Smooth muscle cell (in vitro differentiated cells): ENCODE measurements at regions not wholly inside any gene's neighbourhood (a gene's known extent, or its start where the extent isn't known, plus 50 kb on each side); places are given as distances from the start of the nearest gene placed in this dataset.
A peak's percentile ranks its signal among the peaks of the same experiment; 100 is the strongest.
"Not testable (repeated sequence)": the region's sequence is repeated elsewhere in the genome, so short reads cannot be mapped to it uniquely, and the experiment has no call there.

Source experiments
- DNase-seq: peaks from one replicate; lab custom pipeline; 2025; ENCODE audit not compliant: unreplicated experiment; lab: John Stamatoyannopoulos, UW
- H2AFZ ChIP-seq: fragments of 200-600 bp; sonication (generic); 2 replicates; pipeline ENCODE4 v1.6.0; 2016; ENCODE audit warnings: antibody characterized with exemption, low read depth, mild to moderate bottlenecking
- H3F3A ChIP-seq: fragments of 200-600 bp; sonication (generic); 2 replicates; pipeline ENCODE4 v1.6.0; 2017; ENCODE audit warnings: antibody characterized with exemption, low read depth
- H3K27ac ChIP-seq: fragments of 200-600 bp; sonication (generic); 2 replicates; pipeline ENCODE4 v1.5.1; 2016; ENCODE audit warnings: low read depth, mild to moderate bottlenecking
- H3K27me3 ChIP-seq: fragments of 200-600 bp; sonication (generic); 2 replicates; pipeline ENCODE4 v1.6.1; 2016; ENCODE audit warnings: low read depth, mild to moderate bottlenecking
- H3K36me3 ChIP-seq: fragments of 200-600 bp; sonication (generic); 2 replicates; pipeline ENCODE4 v1.5.1; 2016; ENCODE audit warnings: low read depth
- H3K4me1 ChIP-seq: fragments of 200-600 bp; sonication (generic); 2 replicates; pipeline ENCODE4 v1.5.1; 2016; ENCODE audit warnings: low read depth
- H3K4me2 ChIP-seq: fragments of 200-600 bp; sonication (generic); 2 replicates; pipeline ENCODE4 v1.6.0; 2016; ENCODE audit warnings: mild to moderate bottlenecking
- H3K4me3 ChIP-seq: fragments of 200-600 bp; sonication (generic); 2 replicates; pipeline ENCODE4 v1.5.1; 2016; ENCODE audit warnings: mild to moderate bottlenecking
- H3K79me2 ChIP-seq: fragments of 200-600 bp; sonication (generic); 2 replicates; pipeline ENCODE4 v1.6.0; 2016; ENCODE audit warnings: low read depth, mild to moderate bottlenecking
- H3K9ac ChIP-seq: fragments of 200-600 bp; sonication (generic); 2 replicates; pipeline ENCODE4 v1.6.0; 2016; ENCODE audit warnings: low read depth
- H3K9me3 ChIP-seq: fragments of 200-600 bp; sonication (generic); replicated peaks from 2 replicates; pipeline ENCODE4 v1.5.1; 2016; ENCODE audit warnings: low read depth
- H4K20me1 ChIP-seq: fragments of 200-600 bp; sonication (generic); 2 replicates; pipeline ENCODE4 v1.6.0; 2016; ENCODE audit warnings: low read depth
- WGBS: methylation state at CpG from one replicate; pipeline ENCODE4 v1.1.7; 2016; ENCODE audit warnings: low lambda C conversion rate; 5-methylcytosine and 5-hydroxymethylcytosine counted together
- TF ChIP-seq, protein P1 (sequence below): fragments of 200-600 bp; sonication (generic); IDR thresholded peaks from 2 replicates; pipeline ENCODE4 v1.5.1; 2017; ENCODE audit warnings: borderline replicate concordance, mild to moderate bottlenecking, antibody characterized with exemption; ENCODE audit not compliant: insufficient read depth, poor library complexity, severe bottlenecking

DNA sequence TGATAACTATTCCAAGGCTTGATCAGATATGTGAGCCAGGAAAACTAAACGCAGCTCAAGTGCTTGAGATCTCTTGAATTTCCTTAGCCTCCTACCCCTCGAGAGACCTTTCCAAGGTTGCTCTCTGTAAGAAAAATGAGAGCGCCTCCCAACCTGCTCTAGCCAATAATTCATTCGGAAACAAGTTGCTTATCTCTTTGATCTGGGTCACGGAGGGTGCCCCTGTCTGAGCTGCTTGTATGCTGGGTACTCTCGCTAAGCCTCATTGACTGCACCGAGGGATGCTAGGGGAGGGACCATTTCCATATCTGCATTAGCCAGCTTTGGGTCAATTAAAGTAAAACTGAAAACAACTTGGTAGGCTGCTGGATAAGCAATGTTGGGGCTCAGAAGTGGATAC lies 70.1 kb upstream of the SHISA6 start:
- no peaks in the 10 kb centered on the region for H3K27me3 ChIP-seq
- H3K27ac ChIP-seq, result no peak overlapping the region
- H3K4me3 ChIP-seq, result no peak overlapping the region
- no peaks in the 10 kb centered on the region for H3K79me2 ChIP-seq
- no peaks in the 10 kb centered on the region for H4K20me1 ChIP-seq
- no peak overlapping the region for H2AFZ ChIP-seq
- H3K9ac ChIP-seq, result no peak overlapping the region
- H3K4me1 ChIP-seq, result no peaks in the 10 kb centered on the region
- no peaks in the 10 kb centered on the region for H3K9me3 ChIP-seq
- DNase-seq, result no peak
- no peaks in the 10 kb centered on the region for H3K36me3 ChIP-seq
- TF ChIP-seq, protein P1, sequence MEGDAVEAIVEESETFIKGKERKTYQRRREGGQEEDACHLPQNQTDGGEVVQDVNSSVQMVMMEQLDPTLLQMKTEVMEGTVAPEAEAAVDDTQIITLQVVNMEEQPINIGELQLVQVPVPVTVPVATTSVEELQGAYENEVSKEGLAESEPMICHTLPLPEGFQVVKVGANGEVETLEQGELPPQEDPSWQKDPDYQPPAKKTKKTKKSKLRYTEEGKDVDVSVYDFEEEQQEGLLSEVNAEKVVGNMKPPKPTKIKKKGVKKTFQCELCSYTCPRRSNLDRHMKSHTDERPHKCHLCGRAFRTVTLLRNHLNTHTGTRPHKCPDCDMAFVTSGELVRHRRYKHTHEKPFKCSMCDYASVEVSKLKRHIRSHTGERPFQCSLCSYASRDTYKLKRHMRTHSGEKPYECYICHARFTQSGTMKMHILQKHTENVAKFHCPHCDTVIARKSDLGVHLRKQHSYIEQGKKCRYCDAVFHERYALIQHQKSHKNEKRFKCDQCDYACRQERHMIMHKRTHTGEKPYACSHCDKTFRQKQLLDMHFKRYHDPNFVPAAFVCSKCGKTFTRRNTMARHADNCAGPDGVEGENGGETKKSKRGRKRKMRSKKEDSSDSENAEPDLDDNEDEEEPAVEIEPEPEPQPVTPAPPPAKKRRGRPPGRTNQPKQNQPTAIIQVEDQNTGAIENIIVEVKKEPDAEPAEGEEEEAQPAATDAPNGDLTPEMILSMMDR, result no peak
- WGBS, result 81% methylated on average over 7 of the region's 7 CpGs
- no peaks in the 10 kb centered on the region for H3F3A ChIP-seq
- H3K4me2 ChIP-seq, result no peak overlapping the region

DNA sequence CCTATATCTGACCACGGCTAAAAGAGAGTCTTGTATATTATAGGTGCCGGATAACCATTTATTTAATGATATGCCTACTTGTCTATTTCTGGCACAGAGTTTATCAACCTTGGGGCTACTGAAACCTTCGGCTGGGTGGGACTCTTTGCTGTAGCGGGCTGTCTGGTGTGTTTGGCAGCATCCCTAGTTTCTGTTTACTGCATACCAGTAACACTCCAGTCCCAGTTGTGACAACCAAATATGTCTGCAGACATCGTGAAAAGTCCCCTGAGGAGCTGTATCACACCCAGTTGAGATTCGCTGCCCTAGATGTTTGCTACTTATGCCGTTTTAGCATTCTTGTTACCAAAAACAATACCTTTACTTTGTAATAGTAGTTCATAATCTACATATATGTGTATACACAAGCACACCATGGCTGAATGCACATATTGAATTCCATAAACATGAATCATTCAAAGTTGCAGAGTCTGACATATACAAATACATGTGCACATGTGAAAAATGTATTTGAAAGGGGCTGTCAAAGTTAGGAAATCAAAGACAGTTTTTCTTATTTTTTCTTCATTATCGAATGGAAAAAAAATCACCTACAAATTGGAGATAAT lies 89.1 kb upstream of the SHISA6 start:
- no peak overlapping the region for H3K4me3 ChIP-seq
- WGBS, result 93% methylated on average over 8 of the region's 8 CpGs

DNA sequence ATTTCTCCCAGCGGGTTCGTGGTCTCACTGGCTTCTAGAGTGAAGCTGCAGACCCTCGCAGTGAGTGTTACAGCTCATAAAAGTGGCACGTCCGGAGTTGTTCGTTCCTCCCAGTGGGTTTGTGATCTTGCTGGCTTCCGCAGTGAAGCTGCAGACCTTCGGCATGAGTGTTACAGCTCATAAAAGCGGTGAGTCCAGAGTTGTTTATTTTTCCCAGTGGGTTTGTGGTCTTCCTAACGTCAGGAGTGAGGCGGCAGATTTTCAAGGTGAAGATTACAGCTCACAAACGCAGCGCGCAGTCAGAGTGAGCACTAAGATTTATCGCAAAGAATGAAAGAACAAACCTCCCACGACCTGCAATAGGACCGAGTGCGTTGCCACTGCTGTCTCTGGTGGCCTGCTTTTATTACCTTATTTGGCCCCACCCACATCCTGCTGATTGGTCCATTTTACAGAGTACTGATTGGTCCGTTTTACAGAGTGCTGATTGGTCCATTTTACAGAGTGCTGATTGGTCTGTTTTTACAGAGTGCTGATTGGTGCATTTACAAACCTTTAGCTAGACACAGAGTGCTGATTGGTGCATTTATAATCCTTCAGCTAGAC lies 90.0 kb upstream of the SHISA6 start:
- 70% methylated on average over 19 of the region's 19 CpGs for WGBS
- H3K27me3 ChIP-seq, result not testable (repeated sequence)

More for the DNA sequence above, 89.1 kb upstream of the SHISA6 start:
- no peaks in the 10 kb centered on the region for H4K20me1 ChIP-seq
- TF ChIP-seq, protein P1, result no peak
- no peaks in the 10 kb centered on the region for H3K79me2 ChIP-seq
- H3K4me1 ChIP-seq, result no peaks in the 10 kb centered on the region
- H3F3A ChIP-seq, result no peaks in the 10 kb centered on the region
- H3K36me3 ChIP-seq, result no peaks in the 10 kb centered on the region
- H2AFZ ChIP-seq, result no peak overlapping the region
- no peak overlapping the region for H3K9ac ChIP-seq
- DNase-seq, result no peak
- no peaks in the 10 kb centered on the region for H3K9me3 ChIP-seq
- no peak overlapping the region for H3K4me2 ChIP-seq
- no peaks in the 10 kb centered on the region for H3K27me3 ChIP-seq
- no peak overlapping the region for H3K27ac ChIP-seq

DNA sequence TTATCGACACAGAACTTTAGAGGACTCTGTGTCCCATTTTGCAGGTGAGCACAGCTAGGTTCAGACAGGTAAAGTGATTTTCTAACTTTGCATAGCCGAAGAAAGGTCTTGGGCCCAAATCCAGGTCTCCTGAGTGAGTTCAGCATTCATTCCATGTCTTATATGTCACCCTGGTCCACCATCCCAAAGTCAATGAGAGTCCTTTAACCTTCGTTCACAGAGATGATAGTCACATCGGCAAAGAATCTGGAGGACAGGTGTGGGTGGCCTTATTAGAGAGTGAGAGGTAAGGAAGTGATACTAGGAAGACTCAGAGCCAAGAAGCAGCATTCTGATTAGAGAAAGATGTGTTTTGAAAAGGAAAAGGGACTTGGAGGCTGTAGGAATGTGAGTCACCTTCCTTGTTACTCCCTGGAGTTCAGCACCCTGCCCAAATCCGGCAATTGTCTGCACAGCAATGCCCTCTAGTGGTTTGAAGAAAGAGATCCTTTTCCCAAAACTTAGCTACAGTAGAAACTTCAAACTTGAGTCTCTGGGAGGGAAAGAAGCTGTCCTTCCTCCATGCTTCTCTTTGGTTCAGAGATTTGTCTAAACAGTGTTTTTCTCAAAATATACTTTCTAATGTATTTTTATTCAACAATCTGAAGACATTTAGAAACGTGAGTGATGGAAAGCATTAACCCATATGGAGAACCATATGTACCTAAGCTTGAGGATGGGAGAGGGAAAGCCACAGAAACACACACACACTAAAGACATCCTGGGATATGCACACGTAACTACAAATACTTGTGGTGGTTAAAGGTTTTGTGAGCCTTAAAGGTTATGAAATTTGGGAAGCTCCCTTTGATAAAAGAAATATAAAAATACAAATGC lies 96.4 kb upstream of the SHISA6 start:
- Histone ChIP-seq H3K27ac (no peak overlapping the region), H3K4me1 (no peaks in the 10 kb centered on the region), H3K4me3 (no peak overlapping the region), H3K36me3 (no peaks in the 10 kb centered on the region), H2AFZ (no peak overlapping the region), H3K4me2 (no peak overlapping the region), H4K20me1 (no peaks in the 10 kb centered on the region), H3K27me3 (peaks cover 8% of the 10 kb centered on the region), H3K9ac (no peak overlapping the region), H3K9me3 (no peaks in the 10 kb centered on the region), H3K79me2 (no peaks in the 10 kb centered on the region), H3F3A (no peaks in the 10 kb centered on the region)
- no peak for DNase-seq
- 51% methylated on average over 7 of the region's 7 CpGs for WGBS
- TF ChIP-seq, protein P1, result peak; percentile 73

More for the DNA sequence above, 90.0 kb upstream of the SHISA6 start:
- DNase-seq, H3K4me1 ChIP-seq, H3K9ac ChIP-seq, H3F3A ChIP-seq, H3K4me3 ChIP-seq, H4K20me1 ChIP-seq, H3K27ac ChIP-seq, H3K79me2 ChIP-seq, H3K9me3 ChIP-seq, H3K36me3 ChIP-seq, H2AFZ ChIP-seq: not testable (repeated sequence)
- H3K4me2 ChIP-seq, result peak overlapping the region; percentile 26
